HFF-Myc (cell line): ENCODE measurements at regions not wholly inside any gene's neighbourhood (a gene's known extent, or its start where the extent isn't known, plus 50 kb on each side); places are given as distances from the start of the nearest gene placed in this dataset.

Experiments used
- DNase-seq: peaks from one replicate; pipeline ENCODE4 v3.0.0-alpha.2; 2011; ENCODE audit warnings: low read depth; ENCODE audit errors: extremely low read depth
- H3K4me3 ChIP-seq: replicated peaks from 2 replicates; pipeline ENCODE4 v1.5.1; 2011; ENCODE audit warnings: low read depth, mild to moderate bottlenecking, control low read depth, low read length
- TF ChIP-seq, protein P1 (sequence below): IDR thresholded peaks from 2 replicates; pipeline ENCODE4 v1.5.1; 2012; ENCODE audit warnings: mild to moderate bottlenecking, low read depth, low read length, control low read depth; ENCODE audit errors: missing control alignments

DNA sequence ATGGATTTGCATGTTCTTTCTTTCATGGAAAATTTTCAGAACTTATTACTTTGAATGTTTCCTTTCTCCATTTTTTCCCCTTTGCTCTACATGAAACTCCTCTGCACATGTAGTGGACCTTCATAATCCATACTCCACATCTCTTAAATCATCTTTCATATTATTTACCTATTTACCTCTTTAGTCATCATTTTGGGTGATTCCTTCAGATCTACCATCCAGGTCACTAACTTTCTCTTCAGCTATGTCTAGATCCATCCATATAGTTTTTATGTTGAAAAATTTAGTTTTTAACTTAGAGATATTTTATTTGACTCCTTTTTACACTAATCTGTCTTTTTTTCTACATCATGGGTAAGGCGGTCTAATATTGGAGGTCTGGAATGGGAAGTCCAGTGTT, 586.6 kb downstream of the NR2F1-AS1 start:
- no peak overlapping the region for H3K4me3 ChIP-seq
- TF ChIP-seq, protein P1, sequence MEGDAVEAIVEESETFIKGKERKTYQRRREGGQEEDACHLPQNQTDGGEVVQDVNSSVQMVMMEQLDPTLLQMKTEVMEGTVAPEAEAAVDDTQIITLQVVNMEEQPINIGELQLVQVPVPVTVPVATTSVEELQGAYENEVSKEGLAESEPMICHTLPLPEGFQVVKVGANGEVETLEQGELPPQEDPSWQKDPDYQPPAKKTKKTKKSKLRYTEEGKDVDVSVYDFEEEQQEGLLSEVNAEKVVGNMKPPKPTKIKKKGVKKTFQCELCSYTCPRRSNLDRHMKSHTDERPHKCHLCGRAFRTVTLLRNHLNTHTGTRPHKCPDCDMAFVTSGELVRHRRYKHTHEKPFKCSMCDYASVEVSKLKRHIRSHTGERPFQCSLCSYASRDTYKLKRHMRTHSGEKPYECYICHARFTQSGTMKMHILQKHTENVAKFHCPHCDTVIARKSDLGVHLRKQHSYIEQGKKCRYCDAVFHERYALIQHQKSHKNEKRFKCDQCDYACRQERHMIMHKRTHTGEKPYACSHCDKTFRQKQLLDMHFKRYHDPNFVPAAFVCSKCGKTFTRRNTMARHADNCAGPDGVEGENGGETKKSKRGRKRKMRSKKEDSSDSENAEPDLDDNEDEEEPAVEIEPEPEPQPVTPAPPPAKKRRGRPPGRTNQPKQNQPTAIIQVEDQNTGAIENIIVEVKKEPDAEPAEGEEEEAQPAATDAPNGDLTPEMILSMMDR: no peak
- no peak for DNase-seq

GRCh38 chr5:92992073-92992472, 588.9 kb downstream of the NR2F1-AS1 start:
- H3K4me3 ChIP-seq: no peak overlapping the region

DNA sequence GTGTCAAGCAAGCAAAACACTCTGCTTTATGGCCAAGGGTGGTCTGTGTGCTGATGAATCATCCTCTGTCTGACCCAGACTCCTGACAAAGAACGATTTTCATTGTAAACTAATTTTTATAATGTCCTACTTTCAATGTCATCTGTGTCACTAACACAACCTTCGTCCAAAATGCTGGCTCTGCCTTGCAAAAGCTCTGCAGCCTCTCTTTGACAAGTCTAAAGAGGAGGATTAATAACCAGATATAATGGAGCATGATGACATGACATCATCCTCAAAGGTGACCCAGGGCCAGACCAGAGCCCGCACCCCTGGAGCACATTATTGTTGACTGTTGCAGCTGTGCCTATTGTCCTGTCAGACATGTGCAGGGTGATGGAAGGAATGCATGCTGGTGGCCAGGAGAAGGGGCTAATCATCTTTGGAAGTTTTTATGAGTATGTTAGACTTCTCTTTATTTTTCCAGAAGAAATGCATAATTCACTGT, 589.4 kb downstream of the NR2F1-AS1 start:
- DNase-seq: no peak
- no peak overlapping the region for H3K4me3 ChIP-seq
- TF ChIP-seq, protein P1: no peak

More at GRCh38 chr5:92992073-92992472, 588.9 kb downstream of the NR2F1-AS1 start:
- TF ChIP-seq, protein P1: no peak
- no peak for DNase-seq

GRCh38 chr5:92990771-92991170, 590.2 kb downstream of the NR2F1-AS1 start:
- DNase-seq: no peak
- TF ChIP-seq, protein P1: no peak
- no peak overlapping the region for H3K4me3 ChIP-seq

GRCh38 chr5:92981001-92981400, 600.0 kb downstream of the NR2F1-AS1 start:
- H3K4me3 ChIP-seq: no peak overlapping the region
- DNase-seq: no peak
- TF ChIP-seq, protein P1: no peak

- no peak overlapping the region for H3K4me3 ChIP-seq
- TF ChIP-seq, protein P1: no peak
- DNase-seq: no peak
These were observed 600.5 kb downstream of the NR2F1-AS1 start for GRCh38 chr5:92980491-92980890.

DNA sequence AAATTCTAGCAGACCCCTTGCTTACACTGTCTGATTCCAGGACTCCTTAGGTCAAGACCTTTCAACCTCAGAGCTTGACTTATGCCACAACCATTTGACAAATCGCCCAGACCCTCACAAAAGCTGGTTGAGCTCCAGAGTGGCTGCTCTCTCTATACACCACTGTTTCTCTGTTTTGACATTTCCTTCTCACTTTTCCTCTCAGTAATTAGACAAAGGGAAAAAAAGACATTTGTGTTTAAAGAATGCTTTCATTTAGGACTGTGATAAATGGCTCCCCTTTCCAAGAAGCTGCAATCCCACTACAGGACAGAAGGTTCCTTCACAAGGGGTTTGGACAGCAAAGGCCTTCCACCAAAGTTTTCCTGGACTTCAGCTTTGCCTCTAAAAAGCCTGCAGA, 601.3 kb downstream of the NR2F1-AS1 start:
- TF ChIP-seq, protein P1: no peak
- no peak for DNase-seq
- H3K4me3 ChIP-seq: no peak overlapping the region
